ENCODE measurements at regions not wholly inside any gene's neighbourhood (a gene's known extent, or its start where the extent isn't known, plus 50 kb on each side); places are given as distances from the start of the nearest gene placed in this dataset.

DNA sequence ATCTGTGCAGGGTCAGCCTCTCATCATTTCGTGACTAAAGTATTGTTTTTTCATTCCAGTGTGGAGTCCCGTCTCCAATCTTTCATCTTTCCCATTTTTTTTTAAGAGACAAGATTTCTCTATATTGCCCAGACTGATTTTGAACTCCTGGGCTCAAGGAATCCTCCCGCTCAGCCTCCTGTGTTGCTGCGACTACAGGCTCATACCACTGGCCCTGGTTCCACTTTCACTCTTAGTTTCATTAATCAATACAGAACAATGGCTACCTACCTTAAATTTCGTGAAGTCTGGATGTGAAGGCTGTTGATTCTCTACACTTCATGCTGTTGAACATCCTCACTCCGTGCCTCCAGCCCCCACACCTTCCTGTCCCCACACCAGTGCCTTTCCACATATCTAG lies 97.7 kb upstream of the GREM2 start:
- TF ChIP-seq, protein P1, sequence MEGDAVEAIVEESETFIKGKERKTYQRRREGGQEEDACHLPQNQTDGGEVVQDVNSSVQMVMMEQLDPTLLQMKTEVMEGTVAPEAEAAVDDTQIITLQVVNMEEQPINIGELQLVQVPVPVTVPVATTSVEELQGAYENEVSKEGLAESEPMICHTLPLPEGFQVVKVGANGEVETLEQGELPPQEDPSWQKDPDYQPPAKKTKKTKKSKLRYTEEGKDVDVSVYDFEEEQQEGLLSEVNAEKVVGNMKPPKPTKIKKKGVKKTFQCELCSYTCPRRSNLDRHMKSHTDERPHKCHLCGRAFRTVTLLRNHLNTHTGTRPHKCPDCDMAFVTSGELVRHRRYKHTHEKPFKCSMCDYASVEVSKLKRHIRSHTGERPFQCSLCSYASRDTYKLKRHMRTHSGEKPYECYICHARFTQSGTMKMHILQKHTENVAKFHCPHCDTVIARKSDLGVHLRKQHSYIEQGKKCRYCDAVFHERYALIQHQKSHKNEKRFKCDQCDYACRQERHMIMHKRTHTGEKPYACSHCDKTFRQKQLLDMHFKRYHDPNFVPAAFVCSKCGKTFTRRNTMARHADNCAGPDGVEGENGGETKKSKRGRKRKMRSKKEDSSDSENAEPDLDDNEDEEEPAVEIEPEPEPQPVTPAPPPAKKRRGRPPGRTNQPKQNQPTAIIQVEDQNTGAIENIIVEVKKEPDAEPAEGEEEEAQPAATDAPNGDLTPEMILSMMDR (conservative IDR thresholded peaks at IDR 0.05), result no peak
- H3K27ac ChIP-seq, result no peak overlapping the region

DNA sequence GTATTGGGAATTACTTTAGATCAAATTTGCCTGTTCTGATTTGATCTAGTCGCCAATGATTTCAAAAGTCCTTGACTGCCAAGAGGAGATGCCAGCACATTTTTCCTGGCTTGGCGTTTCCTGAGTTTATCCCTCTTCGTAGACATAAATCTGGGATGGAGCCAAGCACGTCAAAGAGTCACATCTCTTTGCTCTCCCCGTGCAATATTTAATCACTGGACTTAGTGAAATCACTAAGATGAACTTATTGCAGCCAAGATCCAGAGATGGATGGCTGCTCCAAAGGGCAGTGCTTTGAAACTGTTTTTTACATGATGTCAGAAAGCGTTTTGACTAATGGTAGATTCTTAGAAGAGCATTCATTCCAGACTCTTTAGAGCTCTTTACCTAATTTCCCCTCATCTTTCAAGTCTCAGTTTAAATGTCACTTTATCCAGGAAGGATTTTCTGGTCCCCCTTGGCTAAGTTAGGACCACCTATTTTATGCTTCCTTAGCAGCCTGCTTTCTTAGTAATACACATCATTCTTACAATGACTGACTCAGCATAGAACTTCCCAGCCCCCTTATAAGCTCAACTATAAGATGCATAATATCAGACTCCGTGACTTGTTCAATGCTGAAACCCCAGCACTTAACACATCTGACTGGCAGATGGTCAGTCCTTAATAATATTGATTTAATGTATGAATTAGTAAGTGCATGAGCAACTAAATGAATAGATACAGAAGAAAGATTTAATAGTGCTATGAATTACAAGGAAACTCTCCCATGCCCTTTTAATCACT lies 94.4 kb upstream of the GREM2 start:
- H3K27ac ChIP-seq, result no peak overlapping the region
- TF ChIP-seq, protein P1 (conservative IDR thresholded peaks at IDR 0.05), result no peak

DNA sequence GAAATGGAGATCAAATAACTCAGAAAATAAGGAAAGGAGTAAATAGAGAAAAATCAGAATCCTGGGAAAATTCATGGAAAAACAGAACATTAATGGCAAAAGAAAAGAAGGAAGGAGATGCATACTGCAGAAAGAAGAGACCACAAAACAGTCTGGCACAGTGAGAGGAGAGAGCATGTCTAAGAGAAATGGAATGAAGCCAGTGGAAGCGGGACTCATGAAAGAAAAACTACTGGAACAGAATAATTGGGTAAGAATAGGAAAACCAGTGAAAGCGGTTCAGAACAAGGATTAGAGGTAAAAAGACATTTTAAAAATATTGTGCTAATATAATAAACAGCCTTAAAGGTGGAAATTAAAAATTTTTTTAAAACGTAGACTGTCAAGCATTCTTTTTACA lies 93.6 kb upstream of the GREM2 start:
- no peak overlapping the region for H3K27ac ChIP-seq
- TF ChIP-seq, protein P1 (conservative IDR thresholded peaks at IDR 0.05), result no peak

DNA sequence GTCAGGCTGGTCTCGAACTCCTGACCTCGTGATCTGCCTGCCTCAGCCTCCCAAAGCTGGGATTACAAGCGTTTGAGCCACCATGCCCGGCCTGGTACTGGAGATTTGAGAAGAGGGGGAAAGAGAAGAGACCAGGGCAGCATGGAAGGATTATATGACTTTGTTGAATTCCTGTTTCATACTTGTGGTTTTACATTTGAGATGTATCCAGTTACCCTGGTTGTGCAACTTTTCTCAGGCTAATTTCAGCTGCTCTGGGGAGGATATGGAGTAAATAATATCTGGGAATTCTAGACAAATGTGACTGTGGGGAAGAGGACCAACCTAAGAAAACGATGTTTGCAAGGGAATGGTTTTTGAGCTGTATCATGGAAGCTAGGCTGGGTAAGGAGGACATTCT lies 89.5 kb upstream of the GREM2 start:
- H3K27ac ChIP-seq, result no peak overlapping the region
- TF ChIP-seq, protein P1 (conservative IDR thresholded peaks at IDR 0.05), result no peak

DNA sequence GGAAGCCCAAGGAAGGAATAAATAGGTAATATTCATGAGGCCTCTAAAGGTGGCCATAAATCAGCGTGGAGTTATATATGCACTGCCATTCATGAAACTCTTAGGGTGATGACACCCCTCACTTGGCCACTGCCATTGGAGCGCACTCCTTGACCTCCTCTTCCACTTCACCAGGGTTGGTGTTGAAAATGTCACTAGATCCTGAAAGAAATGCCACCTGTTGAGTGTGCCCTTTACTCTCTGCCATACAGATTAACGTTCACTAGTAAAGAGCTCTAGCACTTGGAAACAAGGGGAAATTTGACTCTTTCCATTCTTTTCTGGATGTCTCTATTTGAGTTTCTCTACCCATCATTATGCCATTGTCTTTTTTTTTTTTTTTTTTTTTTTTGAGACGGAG lies 83.5 kb upstream of the GREM2 start:
- TF ChIP-seq, protein P1 (conservative IDR thresholded peaks at IDR 0.05), result no peak
- no peak overlapping the region for H3K27ac ChIP-seq

DNA sequence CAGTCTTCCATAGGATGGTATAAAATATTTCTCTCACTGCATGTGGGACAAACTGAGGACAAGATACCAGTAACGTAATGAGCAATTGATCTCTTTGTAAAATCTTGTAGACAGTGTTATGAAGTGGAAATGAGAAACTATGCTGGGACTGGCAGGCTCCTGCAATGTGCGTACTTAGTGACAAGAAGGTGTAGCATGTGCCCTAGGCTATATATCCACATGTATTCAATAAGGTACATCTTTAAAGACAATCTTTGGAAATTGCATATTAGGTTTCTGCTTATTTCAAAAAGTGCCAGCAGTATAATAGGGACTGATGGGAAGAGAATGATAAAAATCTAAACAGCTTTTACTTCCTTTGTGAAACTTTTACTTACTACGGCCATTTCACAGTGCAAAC lies 81.9 kb upstream of the GREM2 start:
- TF ChIP-seq, protein P1 (conservative IDR thresholded peaks at IDR 0.05), result no peak
- H3K27ac ChIP-seq, result no peak overlapping the region

DNA sequence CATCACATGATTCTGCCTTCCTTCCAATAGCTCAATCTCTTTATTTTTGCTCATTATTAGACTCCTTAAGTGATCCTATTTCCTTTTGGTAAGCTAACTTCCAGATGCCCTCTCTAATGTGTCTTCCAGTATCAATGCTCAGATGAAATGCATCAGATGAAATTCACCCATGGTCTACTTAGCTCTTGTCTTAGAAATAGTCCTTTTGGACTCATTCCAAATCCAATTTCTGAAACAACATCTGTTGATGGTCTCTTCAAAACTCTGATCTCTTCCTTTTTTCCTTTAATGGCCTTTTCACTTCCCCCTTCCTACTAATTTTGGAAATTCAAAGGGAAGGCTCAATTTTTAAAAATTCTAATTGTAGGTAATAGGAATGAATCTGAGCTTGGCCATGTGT lies 81.1 kb upstream of the GREM2 start:
- TF ChIP-seq, protein P1 (conservative IDR thresholded peaks at IDR 0.05), result no peak
- no peak overlapping the region for H3K27ac ChIP-seq

Measured in VCaP (cell line).